K562 (cell line): ENCODE measurements at regions not wholly inside any gene's neighbourhood (a gene's known extent, or its start where the extent isn't known, plus 50 kb on each side); places are given as distances from the start of the nearest gene placed in this dataset.

ENCODE experiments used
- ATAC-seq: fragments of 200-7000 bp; cut with Tn5 transposase; 3 replicates; pipeline ENCODE4 v1.9.1; 2020; ENCODE audit warnings: moderate library complexity
- BruUV-seq: library from RNA; stranded (reverse); fragments of 400-500 nt; replicated peaks from 2 replicates; lab custom pipeline; 2021; lab: Mats Ljungman, UMichigan
- CTCF ChIA-PET: fragments of 300-600 bp; formaldehyde crosslinking; extraction: SDS; loops from one replicate; lab custom pipeline; 2021; ENCODE audit warnings: low intra/inter-chr PET ratio; lab: Yijun Ruan, JAX
- POLR2A ChIA-PET: fragments of 300-600, 350-650 bp; sonication (Branson Sonifier 250); formaldehyde crosslinking; extraction: SDS; loops from one replicate; lab custom pipeline; 2021; ENCODE audit warnings: antibody characterized with exemption, inconsistent platforms; lab: Yijun Ruan, JAX
- DNase-seq, 4 experiments: peaks; one replicate each; pipeline versions ENCODE4 v3.0.0 to v3.0.0-alpha.2; 2011 to 2018; ENCODE audit warnings: low spot score in 3 of 4, mixed read lengths in 3 of 4; ENCODE audit errors: extremely low read depth in 1 of 4
- FAIRE-seq: peaks from 2 replicates; lab custom pipeline; 2011; peaks lifted over from hg19 to GRCh38; lab: Jason Lieb, UNC
- H2AFZ ChIP-seq: 2 replicates; pipeline ENCODE4 v1.6.0; 2011; ENCODE audit warnings: low read depth, low read length, control low read depth, inconsistent platforms
- H3K27ac ChIP-seq: fragments of 200-600 bp; 3 replicates; pipeline ENCODE4 v1.8.0; 2011; ENCODE audit warnings: low read depth, mild to moderate bottlenecking, control low read depth, inconsistent platforms, low read length, moderate library complexity, mixed read lengths; ENCODE audit errors: extremely low read depth
- H3K27me3 ChIP-seq, 2 experiments: fragments of 300-600 bp in 1 of 2; 2 replicates in 1 of 2; 3 replicates in 1 of 2; pipeline versions ENCODE4 v1.6.0 to v1.8.0; 2011; ENCODE audit warnings: inconsistent platforms in 2 of 2, low read length in 2 of 2, mild to moderate bottlenecking in 1 of 2, mixed read lengths in 1 of 2, moderate library complexity in 1 of 2; ENCODE audit not compliant: control insufficient read depth in 2 of 2, insufficient read depth in 2 of 2
- H3K36me3 ChIP-seq: fragments of 300-600 bp; 3 replicates; pipeline ENCODE4 v1.8.0; 2011; ENCODE audit warnings: mild to moderate bottlenecking, low read length, inconsistent platforms; ENCODE audit not compliant: control insufficient read depth, insufficient read depth
- H3K4me1 ChIP-seq, 2 experiments: fragments of 200-600 bp in 1 of 2; replicated peaks in 1 of 2; 2 replicates in 1 of 2; 3 replicates in 1 of 2; pipeline versions ENCODE4 v1.5.1 to v1.8.0; 2011; ENCODE audit warnings: inconsistent platforms in 2 of 2, low read length in 2 of 2, mild to moderate bottlenecking in 1 of 2, mixed read lengths in 1 of 2, moderate library complexity in 1 of 2; ENCODE audit not compliant: control insufficient read depth in 2 of 2, insufficient read depth in 2 of 2
- H3K4me2 ChIP-seq: 2 replicates; pipeline ENCODE4 v1.6.1; 2011; ENCODE audit warnings: low read length, control low read depth, inconsistent platforms, mixed read lengths; ENCODE audit not compliant: insufficient read depth
- H3K4me3 ChIP-seq: fragments of 200-600 bp; sonication (generic), shearing (Covaris generic); 2 replicates; pipeline ENCODE4 v1.5.1; 2016; ENCODE audit warnings: control low read depth, inconsistent platforms
- H3K79me2 ChIP-seq: fragments of 200-600 bp; 3 replicates; pipeline ENCODE4 v1.8.0; 2011; ENCODE audit warnings: low read length, inconsistent platforms; ENCODE audit not compliant: control insufficient read depth, insufficient read depth
- H3K9ac ChIP-seq, 2 experiments: 2 replicates each; pipeline versions ENCODE4 v1.6.0 to v1.6.1; 2011; ENCODE audit warnings: low read depth in 2 of 2, low read length in 2 of 2, control low read depth in 1 of 2, inconsistent platforms in 1 of 2, mild to moderate bottlenecking in 1 of 2, mixed read lengths in 1 of 2; ENCODE audit not compliant: insufficient read depth in 1 of 2
- H3K9me1 ChIP-seq: one replicate; pipeline ENCODE4 v1.6.0; 2011; ENCODE audit warnings: inconsistent platforms, mild to moderate bottlenecking, low read length, moderate library complexity; ENCODE audit not compliant: control insufficient read depth, insufficient read depth
- H3K9me3 ChIP-seq: replicated peaks from 2 replicates; pipeline ENCODE4 v1.5.1; 2011; ENCODE audit warnings: low read depth, low read length, inconsistent platforms; ENCODE audit not compliant: control insufficient read depth, insufficient read depth
- H4K20me1 ChIP-seq: replicated peaks from 2 replicates; pipeline ENCODE4 v1.6.1; 2011; ENCODE audit warnings: low read length, inconsistent platforms, mixed read lengths; ENCODE audit not compliant: control insufficient read depth, insufficient read depth
- ATF7 ChIP-seq: fragments of 450-650 bp; IDR thresholded peaks from 2 replicates; pipeline ENCODE4 v1.7.1; 2014; ENCODE audit warnings: mild to moderate bottlenecking, moderate library complexity
- CREB3 ChIP-seq: fragments of 450-650 bp; conservative IDR thresholded peaks from 2 replicates; pipeline ENCODE4 v1.6.1; 2016; ENCODE audit warnings: missing genetic modification characterization, low read depth, mild to moderate bottlenecking, missing compliant biosample characterization, moderate library complexity
- CTBP1 ChIP-seq: fragments of 450-650 bp; IDR thresholded peaks from 2 replicates; pipeline ENCODE4 v1.6.1; 2016; ENCODE audit warnings: borderline replicate concordance
- MTF1 ChIP-seq: fragments of 250-450 bp; sonication (Bioruptor Pico); IDR thresholded peaks from 2 replicates; pipeline ENCODE4 v1.9.0; 2021; ENCODE audit warnings: moderate library complexity, mild to moderate bottlenecking, inconsistent platforms, borderline replicate concordance
- NEUROD1 ChIP-seq: fragments of 150-350 bp; IDR thresholded peaks from 2 replicates; pipeline ENCODE4 v1.6.1; 2014; ENCODE audit warnings: borderline replicate concordance, low read length, low read depth; ENCODE audit not compliant: partially characterized antibody
- NFIX ChIP-seq: fragments of 250-450 bp; sonication (Bioruptor Pico); IDR thresholded peaks from 2 replicates; pipeline ENCODE4 v1.4.0; 2020; ENCODE audit warnings: low read depth, mild to moderate bottlenecking, moderate library complexity
- PHTF2 ChIP-seq: fragments of 250-450 bp; sonication (Bioruptor Pico); IDR thresholded peaks from 2 replicates; pipeline ENCODE4 v1.5.0; 2021; ENCODE audit warnings: mild to moderate bottlenecking
- ZNF583 ChIP-seq: fragments of 250-450 bp; sonication (Bioruptor Pico); IDR thresholded peaks from 2 replicates; pipeline ENCODE4 v1.4.0; 2020
- WGBS: fragments of 100-300 bp; shearing (Covaris generic); methylation state at CpG from one replicate; pipeline ENCODE4 v1.1.6; 2016; ENCODE audit warnings: low coverage, mixed read lengths; ENCODE audit not compliant: insufficient coverage; ENCODE audit errors: missing lambda C conversion rate; 5-methylcytosine and 5-hydroxymethylcytosine counted together
- in situ Hi-C: fragments of 300-500 bp; cut with MboI; formaldehyde crosslinking; loops from 4 replicates; pipeline ENCODE4 v1.15.0; 2018; ENCODE audit warnings: inconsistent platforms, mixed read lengths
- intact Hi-C: fragments of 100-400 bp; cut with micrococcal nuclease; formaldehyde crosslinking; loops from 2 replicates; pipeline ENCODE4 v1.14.2; 2022
- TF ChIP-seq, protein P1 (sequence below): IDR thresholded peaks from 2 replicates; pipeline ENCODE4 v1.6.1; 2012; ENCODE audit warnings: low read depth, low read length, improper control_type of control experiment, borderline replicate concordance

- no peaks in the 10 kb centered on the region for H4K20me1 ChIP-seq
- no peaks in the 10 kb centered on the region for H3K36me3 ChIP-seq
- DNase-seq (no peak), FAIRE-seq (no peak), ATAC-seq (no peak)
- H3K27me3 ChIP-seq, result no peaks in the 10 kb centered on the region
- no TSS peak for BruUV-seq
- no peaks in the 10 kb centered on the region for H3K9me1 ChIP-seq
- intact Hi-C loops, result no loop called here
- no peaks in the 10 kb centered on the region for H3K4me1 ChIP-seq
- H3K4me3 ChIP-seq, result no peak overlapping the region
- no peak overlapping the region for H3K27ac ChIP-seq
- 0% methylated on average over 4 of the region's 4 CpGs for WGBS
- H3K4me2 ChIP-seq, result no peak overlapping the region
- POLR2A ChIA-PET, result no interaction called here
- no peak overlapping the region for H2AFZ ChIP-seq
- H3K9me3 ChIP-seq, result no peaks in the 10 kb centered on the region
- no peak overlapping the region for H3K9ac ChIP-seq
- CTCF ChIA-PET, result no interaction called here
- no peaks in the 10 kb centered on the region for H3K79me2 ChIP-seq
- in situ Hi-C loops, result no loop called here
- TF ChIP-seq ATF7, result no peak
- no peak for TF ChIP-seq NEUROD1
- TF ChIP-seq NFIX (CRISPR knock-in tag), result no peak
Observed at GRCh38 chr4:169341490-169341889, 70.7 kb upstream of the SH3RF1 start.

GRCh38 chr4:169340834-169341233 lies 70.1 kb upstream of the SH3RF1 start:
- intact Hi-C loops, result no loop called here
- Histone ChIP-seq H3K79me2 (no peaks in the 10 kb centered on the region), H4K20me1 (no peaks in the 10 kb centered on the region), H3K9me3 (no peaks in the 10 kb centered on the region), H3K27ac (no peak overlapping the region), H3K9ac (no peak overlapping the region), H2AFZ (no peak overlapping the region), H3K36me3 (no peaks in the 10 kb centered on the region), H3K27me3 (no peaks in the 10 kb centered on the region), H3K4me1 (no peaks in the 10 kb centered on the region), H3K4me3 (no peak overlapping the region), H3K4me2 (no peak overlapping the region), H3K9me1 (no peaks in the 10 kb centered on the region)
- TF ChIP-seq PHTF2 (CRISPR knock-in tag) (no peak), MTF1 (CRISPR knock-in tag) (no peak), CTBP1 (no peak), ZNF583 (CRISPR knock-in tag) (no peak), CREB3 (tag) (no peak)
- TF ChIP-seq, protein P1, sequence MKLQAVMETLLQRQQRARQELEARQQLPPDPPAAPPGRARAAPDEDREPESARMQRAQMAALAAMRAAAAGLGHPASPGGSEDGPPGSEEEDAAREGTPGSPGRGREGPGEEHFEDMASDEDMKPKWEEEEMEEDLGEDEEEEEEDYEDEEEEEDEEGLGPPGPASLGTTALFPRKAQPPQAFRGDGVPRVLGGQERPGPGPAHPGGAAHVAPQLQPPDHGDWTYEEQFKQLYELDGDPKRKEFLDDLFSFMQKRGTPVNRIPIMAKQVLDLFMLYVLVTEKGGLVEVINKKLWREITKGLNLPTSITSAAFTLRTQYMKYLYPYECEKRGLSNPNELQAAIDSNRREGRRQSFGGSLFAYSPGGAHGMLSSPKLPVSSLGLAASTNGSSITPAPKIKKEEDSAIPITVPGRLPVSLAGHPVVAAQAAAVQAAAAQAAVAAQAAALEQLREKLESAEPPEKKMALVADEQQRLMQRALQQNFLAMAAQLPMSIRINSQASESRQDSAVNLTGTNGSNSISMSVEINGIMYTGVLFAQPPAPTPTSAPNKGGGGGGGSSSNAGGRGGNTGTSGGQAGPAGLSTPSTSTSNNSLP, result no peak
- 2% methylated on average over 3 of the region's 3 CpGs for WGBS
- no peak for FAIRE-seq
- DNase-seq, result no peak
- no TSS peak for BruUV-seq
- in situ Hi-C loops, result no loop called here
- CTCF ChIA-PET, result no interaction called here
- no peak for ATAC-seq
- POLR2A ChIA-PET, result no interaction called here
